ENCODE measurements at regions not wholly inside any gene's neighbourhood (a gene's known extent, or its start where the extent isn't known, plus 50 kb on each side); places are given as distances from the start of the nearest gene placed in this dataset.

DNA sequence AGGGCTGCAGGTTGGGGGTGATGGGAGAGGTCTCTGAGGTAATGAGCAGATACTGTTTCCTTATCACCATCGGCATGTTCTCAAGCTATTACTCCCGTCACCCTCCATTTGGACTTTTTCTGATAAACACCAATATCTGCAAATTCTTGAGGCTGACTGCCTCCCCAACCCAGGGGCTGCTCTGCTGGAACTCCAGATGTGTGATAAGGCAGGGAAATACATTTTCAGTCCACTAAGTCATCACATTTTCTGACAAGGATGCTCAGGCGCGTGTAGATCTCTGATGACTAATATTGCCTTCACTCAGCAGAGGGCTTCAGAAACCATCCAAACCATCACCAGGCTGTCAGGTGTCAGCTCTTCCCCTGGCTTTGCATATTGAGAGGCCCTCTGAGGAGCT lies 215.0 kb upstream of the POU3F1 start:
- ATAC-seq (ENCODE audit: insufficient number of reproducible peaks, low FRiP score, low read depth) (no peak), DNase-seq (ENCODE audit: low spot score) (no peak)
- no peaks in the 10 kb centered on the region for H3K36me3 ChIP-seq
- H3K27ac ChIP-seq, result no peak overlapping the region
- no peaks in the 10 kb centered on the region for H3K27me3 ChIP-seq (replicated peaks; ENCODE audit: insufficient read depth)
- no peak overlapping the region for H3K4me3 ChIP-seq
- TF ChIP-seq, protein P1, sequence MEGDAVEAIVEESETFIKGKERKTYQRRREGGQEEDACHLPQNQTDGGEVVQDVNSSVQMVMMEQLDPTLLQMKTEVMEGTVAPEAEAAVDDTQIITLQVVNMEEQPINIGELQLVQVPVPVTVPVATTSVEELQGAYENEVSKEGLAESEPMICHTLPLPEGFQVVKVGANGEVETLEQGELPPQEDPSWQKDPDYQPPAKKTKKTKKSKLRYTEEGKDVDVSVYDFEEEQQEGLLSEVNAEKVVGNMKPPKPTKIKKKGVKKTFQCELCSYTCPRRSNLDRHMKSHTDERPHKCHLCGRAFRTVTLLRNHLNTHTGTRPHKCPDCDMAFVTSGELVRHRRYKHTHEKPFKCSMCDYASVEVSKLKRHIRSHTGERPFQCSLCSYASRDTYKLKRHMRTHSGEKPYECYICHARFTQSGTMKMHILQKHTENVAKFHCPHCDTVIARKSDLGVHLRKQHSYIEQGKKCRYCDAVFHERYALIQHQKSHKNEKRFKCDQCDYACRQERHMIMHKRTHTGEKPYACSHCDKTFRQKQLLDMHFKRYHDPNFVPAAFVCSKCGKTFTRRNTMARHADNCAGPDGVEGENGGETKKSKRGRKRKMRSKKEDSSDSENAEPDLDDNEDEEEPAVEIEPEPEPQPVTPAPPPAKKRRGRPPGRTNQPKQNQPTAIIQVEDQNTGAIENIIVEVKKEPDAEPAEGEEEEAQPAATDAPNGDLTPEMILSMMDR (IDR thresholded peaks at IDR 0.05), result no peak
- no peaks in the 10 kb centered on the region for H3K9me3 ChIP-seq
- no peaks in the 10 kb centered on the region for H3K4me1 ChIP-seq (ENCODE audit: control insufficient read depth in 1 of 2, low read depth in 2 of 2)

DNA sequence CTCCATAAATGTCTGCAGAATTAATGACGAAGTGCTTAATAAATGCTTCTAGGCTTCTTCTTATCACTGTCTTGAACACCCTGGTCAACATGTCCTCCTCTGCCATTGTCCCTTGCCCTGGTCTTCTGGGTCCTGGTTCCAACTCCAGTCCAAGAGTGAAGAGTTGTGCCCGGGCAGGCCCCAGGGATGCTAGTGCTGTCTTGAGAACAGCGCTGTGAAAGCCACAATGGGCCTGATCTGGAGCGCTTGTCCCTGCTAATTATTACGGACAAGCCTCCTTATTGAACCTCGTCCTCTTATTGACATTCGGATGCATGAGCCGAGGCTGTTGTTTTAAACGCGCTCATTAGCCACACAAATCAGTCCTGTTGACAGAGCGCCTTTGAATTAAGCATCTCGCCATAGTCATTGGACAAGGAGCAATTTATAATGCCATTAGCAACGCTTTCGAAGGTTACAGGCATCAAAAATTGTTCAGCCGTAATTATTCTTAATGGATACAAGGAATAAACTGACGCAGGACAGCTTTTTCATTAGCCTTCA lies 211.6 kb upstream of the POU3F1 start:
- H3K36me3 ChIP-seq, result no peaks in the 10 kb centered on the region
- no peak overlapping the region for H3K4me3 ChIP-seq
- no peak overlapping the region for H3K27ac ChIP-seq
- no peak for DNase-seq (ENCODE audit: low spot score)
- no peaks in the 10 kb centered on the region for H3K9me3 ChIP-seq
- no peaks in the 10 kb centered on the region for H3K4me1 ChIP-seq (ENCODE audit: control insufficient read depth in 1 of 2, low read depth in 2 of 2)
- no peaks in the 10 kb centered on the region for H3K27me3 ChIP-seq (replicated peaks; ENCODE audit: insufficient read depth)
- ATAC-seq (ENCODE audit: insufficient number of reproducible peaks, low FRiP score, low read depth), result no peak
- TF ChIP-seq, protein P1 (IDR thresholded peaks at IDR 0.05), result no peak

DNA sequence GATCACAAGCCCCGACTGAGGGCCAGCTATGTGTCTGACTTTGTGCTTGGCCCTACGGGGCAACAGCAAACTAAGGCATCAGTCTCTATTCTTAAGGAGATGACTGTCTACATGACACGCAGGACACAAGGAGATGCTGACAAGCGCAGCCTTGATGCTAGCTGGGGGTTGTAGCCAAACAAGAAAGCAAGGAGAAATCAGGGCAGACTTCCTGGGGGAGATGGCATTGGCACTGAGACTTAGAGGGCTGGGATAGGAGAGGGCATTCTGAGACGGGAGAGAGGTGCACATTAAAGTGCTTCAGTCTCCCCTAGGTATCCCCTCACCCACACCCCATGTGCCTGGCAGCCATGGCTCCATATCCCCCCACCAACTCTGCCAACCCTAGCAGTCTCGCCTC lies 210.8 kb upstream of the POU3F1 start:
- DNase-seq (ENCODE audit: low spot score) (no peak), ATAC-seq (ENCODE audit: insufficient number of reproducible peaks, low FRiP score, low read depth) (no peak)
- H3K27me3 ChIP-seq (replicated peaks; ENCODE audit: insufficient read depth), result no peaks in the 10 kb centered on the region
- H3K36me3 ChIP-seq, result no peaks in the 10 kb centered on the region
- no peak overlapping the region for H3K27ac ChIP-seq
- H3K9me3 ChIP-seq, result no peaks in the 10 kb centered on the region
- TF ChIP-seq, protein P1 (IDR thresholded peaks at IDR 0.05), result no peak
- H3K4me1 ChIP-seq (ENCODE audit: control insufficient read depth in 1 of 2, low read depth in 2 of 2), result no peaks in the 10 kb centered on the region
- H3K4me3 ChIP-seq, result no peak overlapping the region

DNA sequence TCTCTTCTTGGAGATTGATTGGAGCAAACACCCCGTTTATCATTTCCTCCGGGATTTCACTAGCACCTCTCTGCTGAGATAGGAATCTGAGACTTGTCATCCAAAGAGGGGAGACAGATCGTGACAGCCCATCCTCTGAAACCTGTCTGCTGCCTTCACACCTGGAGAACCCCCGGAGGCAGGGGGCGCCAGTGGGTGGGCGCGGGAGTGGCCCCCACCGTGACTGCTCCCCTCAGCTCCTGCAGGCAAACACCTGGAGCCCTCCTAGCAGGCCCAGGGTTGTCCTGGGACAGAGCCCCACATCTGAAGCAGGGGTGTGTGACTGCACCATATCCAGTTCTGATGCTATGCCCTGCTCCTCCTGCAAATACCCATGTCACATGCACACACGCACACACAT lies 209.5 kb upstream of the POU3F1 start:
- no peaks in the 10 kb centered on the region for H3K9me3 ChIP-seq
- H3K36me3 ChIP-seq, result no peaks in the 10 kb centered on the region
- TF ChIP-seq, protein P1 (IDR thresholded peaks at IDR 0.05), result no peak
- H3K4me1 ChIP-seq (ENCODE audit: control insufficient read depth in 1 of 2, low read depth in 2 of 2), result no peaks in the 10 kb centered on the region
- DNase-seq (ENCODE audit: low spot score) (no peak), ATAC-seq (ENCODE audit: insufficient number of reproducible peaks, low FRiP score, low read depth) (no peak)
- H3K4me3 ChIP-seq, result no peak overlapping the region
- H3K27me3 ChIP-seq (replicated peaks; ENCODE audit: insufficient read depth), result no peaks in the 10 kb centered on the region
- no peak overlapping the region for H3K27ac ChIP-seq

DNA sequence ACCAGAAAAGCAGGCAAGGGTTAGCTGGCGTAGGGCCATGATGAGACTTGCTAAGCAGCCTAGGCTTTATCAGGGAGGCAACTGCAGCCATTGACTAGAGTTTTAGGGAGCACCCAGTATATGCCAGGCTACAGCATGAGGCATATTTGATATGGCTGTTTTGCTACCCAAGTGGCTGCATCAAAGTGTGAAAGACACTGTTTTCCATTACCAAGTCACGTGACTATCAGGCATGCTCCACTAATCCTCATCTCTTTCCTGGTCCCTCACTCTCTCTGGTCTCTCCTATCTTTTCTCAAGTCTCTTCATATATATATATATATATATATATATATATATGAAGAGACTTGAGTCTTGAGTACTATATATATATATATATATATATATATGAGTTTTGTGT lies 206.7 kb upstream of the POU3F1 start:
- H3K27me3 ChIP-seq (replicated peaks; ENCODE audit: insufficient read depth), result no peaks in the 10 kb centered on the region
- TF ChIP-seq, protein P1 (IDR thresholded peaks at IDR 0.05), result no peak
- DNase-seq (ENCODE audit: low spot score) (no peak), ATAC-seq (ENCODE audit: insufficient number of reproducible peaks, low FRiP score, low read depth) (no peak)
- no peaks in the 10 kb centered on the region for H3K9me3 ChIP-seq
- H3K4me1 ChIP-seq (ENCODE audit: control insufficient read depth in 1 of 2, low read depth in 2 of 2), result no peaks in the 10 kb centered on the region
- no peak overlapping the region for H3K4me3 ChIP-seq
- no peak overlapping the region for H3K27ac ChIP-seq
- no peaks in the 10 kb centered on the region for H3K36me3 ChIP-seq

All from thoracic aorta (tissue), 2 donors.